HepG2 (cell line): ENCODE measurements at regions not wholly inside any gene's neighbourhood (a gene's known extent, or its start where the extent isn't known, plus 50 kb on each side); places are given as distances from the start of the nearest gene placed in this dataset.

Source experiments
- ATAC-seq: fragments of 200-7000 bp; cut with Tn5 transposase; 3 replicates; pipeline ENCODE4 v1.9.1; 2020; ENCODE audit warnings: mild to moderate bottlenecking, moderate library complexity
- BruUV-seq: library from RNA; stranded (reverse); fragments of 400-500 nt; replicated peaks from 2 replicates; lab custom pipeline; 2021; lab: Mats Ljungman, UMichigan
- CTCF ChIA-PET: fragments of 300-600 bp; formaldehyde crosslinking; extraction: SDS; loops from one replicate; lab custom pipeline; 2021; ENCODE audit warnings: low total read pairs, inconsistent platforms, low intra/inter-chr PET ratio; lab: Yijun Ruan, JAX
- POLR2A ChIA-PET: fragments of 350-600 bp; sonication (Branson Sonifier 250); formaldehyde crosslinking; loops from one replicate; lab custom pipeline; 2020; ENCODE audit warnings: antibody characterized with exemption, inconsistent platforms; lab: Yijun Ruan, JAX
- DNase-seq: peaks from one replicate; pipeline ENCODE4 v3.0.0-alpha.2; 2015; ENCODE audit warnings: low spot score
- FAIRE-seq: peaks from 3 replicates; lab custom pipeline; 2011; peaks lifted over from hg19 to GRCh38; lab: Jason Lieb, UNC
- H2AFZ ChIP-seq: one replicate; pipeline ENCODE4 v1.6.1; 2011; ENCODE audit warnings: low read length, inconsistent platforms
- H3K27ac ChIP-seq: fragments of 300-600 bp; 3 replicates; pipeline ENCODE4 v1.8.0; 2011; ENCODE audit warnings: mixed run types, mild to moderate bottlenecking, mixed read lengths, low read length, inconsistent platforms; ENCODE audit not compliant: insufficient read depth; ENCODE audit errors: extremely low read length
- H3K27me3 ChIP-seq, 2 experiments: fragments of 200-600 bp in 1 of 2; 2 replicates in 1 of 2; 3 replicates in 1 of 2; pipeline versions ENCODE4 v1.6.0 to v1.8.0; 2011; ENCODE audit warnings: low read length in 2 of 2, mild to moderate bottlenecking in 2 of 2, moderate library complexity in 2 of 2, inconsistent platforms in 1 of 2; ENCODE audit not compliant: insufficient read depth in 2 of 2, control insufficient read depth in 1 of 2
- H3K36me3 ChIP-seq, 2 experiments: fragments of 200-600 bp in 1 of 2; replicated peaks in 1 of 2; 2 replicates in 1 of 2; 3 replicates in 1 of 2; pipeline versions ENCODE4 v1.5.1 to v1.8.0; 2011; ENCODE audit warnings: low read length in 2 of 2, inconsistent platforms in 1 of 2; ENCODE audit not compliant: insufficient read depth in 2 of 2, control insufficient read depth in 1 of 2
- H3K4me1 ChIP-seq: 2 replicates; pipeline ENCODE4 v1.5.1; 2012; ENCODE audit warnings: low read length, inconsistent platforms; ENCODE audit not compliant: insufficient read depth
- H3K4me2 ChIP-seq: 2 replicates; pipeline ENCODE4 v1.6.0; 2011; ENCODE audit warnings: low read depth, low read length, inconsistent platforms
- H3K4me3 ChIP-seq, 3 experiments: fragments of 200-600 bp in 1 of 3; sonication (generic), shearing (Covaris generic) in 1 of 3; replicated peaks in 1 of 3; 2 replicates each; pipeline ENCODE4 v1.5.1; 2011 to 2016; ENCODE audit warnings: low read length in 3 of 3, inconsistent platforms in 2 of 3, low read depth in 2 of 3, mild to moderate bottlenecking in 2 of 3, control low read depth in 1 of 3, mixed read lengths in 1 of 3; ENCODE audit not compliant: insufficient read depth in 1 of 3
- H3K79me2 ChIP-seq: one replicate; pipeline ENCODE4 v1.6.1; 2011; ENCODE audit warnings: low read length, inconsistent platforms; ENCODE audit not compliant: insufficient read depth
- H3K9ac ChIP-seq: 2 replicates; pipeline ENCODE4 v1.6.0; 2011; ENCODE audit warnings: mild to moderate bottlenecking, low read depth, low read length, inconsistent platforms; ENCODE audit not compliant: insufficient read depth
- H3K9me3 ChIP-seq: 2 replicates; pipeline ENCODE4 v1.5.1; 2012; ENCODE audit warnings: mild to moderate bottlenecking, low read length
- H4K20me1 ChIP-seq: 2 replicates; pipeline ENCODE4 v1.6.0; 2011; ENCODE audit warnings: inconsistent platforms, mild to moderate bottlenecking, low read length, moderate library complexity; ENCODE audit not compliant: insufficient read depth
- KLF11 ChIP-seq: IDR thresholded peaks from 2 replicates; pipeline ENCODE4 v1.6.1; 2016; ENCODE audit warnings: missing compliant biosample characterization
- RFX3 ChIP-seq: IDR thresholded peaks from 2 replicates; pipeline ENCODE4 v1.6.1; 2016; ENCODE audit warnings: missing biosample characterization, missing genetic modification reagents
- SAFB2 ChIP-seq: sonication (generic); formaldehyde crosslinking; IDR thresholded peaks from 2 replicates; pipeline ENCODE4 v1.5.1; 2020; ENCODE audit warnings: missing genetic modification reagents, low read depth, mild to moderate bottlenecking, borderline replicate concordance
- TOE1 ChIP-seq: sonication (generic); formaldehyde crosslinking; IDR thresholded peaks from 2 replicates; pipeline ENCODE4 v1.4.0; 2020; ENCODE audit warnings: mild to moderate bottlenecking, missing genetic modification reagents
- WGBS: methylation state at CpG from one replicate; pipeline ENCODE4 v1.1.6; 2017; ENCODE audit warnings: low lambda C conversion rate; 5-methylcytosine and 5-hydroxymethylcytosine counted together
- in situ Hi-C: cut with HindIII; loops from 2 replicates; pipeline ENCODE4 v1.10.0; 2017; ENCODE audit warnings: low pct_unique_long_range_greater_than_20kb; ENCODE audit not compliant: extremely low pct_ligation_motif_present
- intact Hi-C: fragments of 100-400 bp; cut with micrococcal nuclease; formaldehyde crosslinking; loops from one replicate; pipeline ENCODE4 v1.10.0; 2022; ENCODE audit not compliant: unreplicated experiment
- small RNA-seq, 3 experiments: library from RNA; depleted of rRNA; stranded (forward); fragments of <200 nt; gene quantifications; one replicate each; pipeline ENCODE3, GENCODE V24; 2012; ENCODE audit warnings: low read depth in 2 of 3, low replicate concordance in 1 of 3; ENCODE audit not compliant: insufficient read length in 3 of 3, insufficient read depth in 2 of 3

DNA sequence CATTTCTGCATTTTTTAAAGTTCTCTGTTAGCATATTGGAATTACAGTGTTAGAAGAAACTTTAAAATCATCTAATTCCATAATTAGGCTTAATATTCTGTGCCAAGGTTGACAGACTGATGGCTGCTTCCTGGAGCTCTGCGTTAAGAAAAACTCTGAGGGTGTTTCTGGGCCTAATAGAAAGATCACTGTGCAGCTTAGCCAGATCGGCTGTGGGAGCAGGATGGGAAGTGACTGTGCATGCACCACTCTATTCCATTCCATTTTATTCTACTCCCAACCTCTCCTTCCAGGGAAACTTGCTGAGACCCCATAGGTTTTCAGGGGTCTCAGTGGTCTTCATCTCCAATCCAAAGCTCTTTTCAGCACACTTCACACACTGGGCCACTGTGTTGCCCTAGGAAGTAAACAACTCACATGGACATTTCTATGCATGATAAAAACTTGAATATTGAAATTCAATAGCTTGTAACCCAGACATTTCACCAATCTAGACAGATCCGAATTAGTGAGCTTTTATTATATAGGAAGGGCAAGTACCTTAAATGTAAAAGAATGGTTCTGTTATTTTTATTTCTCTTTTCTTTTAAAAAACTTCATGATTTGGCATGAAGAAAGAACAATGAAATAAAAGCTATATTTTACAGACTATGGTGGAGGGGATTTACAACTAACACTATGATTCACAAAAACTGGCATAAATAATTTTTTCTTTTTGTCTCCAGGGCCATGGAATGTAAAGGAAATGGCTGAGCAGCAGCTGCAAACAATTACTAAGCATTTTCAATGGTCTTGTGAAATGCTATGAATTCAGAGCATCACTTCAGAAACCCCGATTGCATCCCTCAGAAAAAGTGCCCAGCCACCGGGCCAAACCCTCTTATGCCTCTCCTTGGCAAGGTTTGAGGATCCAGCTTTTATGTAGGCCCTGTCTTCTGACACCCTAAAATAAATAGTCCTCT is 51.4 kb upstream of the DAB2 start (continued):
- no peak for TF ChIP-seq KLF11 (CRISPR knock-in tag)

GRCh38 chr5:39475159-39475571 is 50.4 kb upstream of the DAB2 start:
- in situ Hi-C loops: no loop called here
- ChIA-PET CTCF (no interaction called here), POLR2A (no interaction called here)
- FAIRE-seq: no peak
- no peak for ATAC-seq
- Histone ChIP-seq H3K4me3 (no peak overlapping the region), H3K4me2 (no peak overlapping the region), H2AFZ (no peak overlapping the region), H4K20me1 (no peaks in the 10 kb centered on the region), H3K79me2 (no peaks in the 10 kb centered on the region), H3K9ac (no peak overlapping the region), H3K27me3 (no peaks in the 10 kb centered on the region), H3K27ac (no peak overlapping the region), H3K9me3 (no peaks in the 10 kb centered on the region), H3K4me1 (no peaks in the 10 kb centered on the region), H3K36me3 (no peaks in the 10 kb centered on the region)
- intact Hi-C loops: no loop called here
- whole genome bisulfite sequencing: 62% methylated on average over 3 of the region's 3 CpGs
- DNase-seq: no peak
- no TSS peak for BruUV-seq
- TF ChIP-seq TOE1 (CRISPR knock-in tag) (no peak), SAFB2 (CRISPR knock-in tag) (no peak), RFX3 (CRISPR knock-in tag) (no peak)

Small RNA genes lying in the stretch of these regions (small RNA-seq; reads per million reads assigned to genes)
- 0 reads per million in 3 experiments for gene RNU1-150P
